HCT116 (cell line): ENCODE measurements at regions not wholly inside any gene's neighbourhood (a gene's known extent, or its start where the extent isn't known, plus 50 kb on each side); places are given as distances from the start of the nearest gene placed in this dataset.

Experiments
- ATAC-seq: fragments of 200-7000 bp; cut with Tn5 transposase; 2 replicates; pipeline ENCODE4 v1.9.1; 2020; ENCODE audit warnings: mild to moderate bottlenecking, moderate library complexity
- BruUV-seq: library from RNA; stranded (reverse); fragments of 400-500 nt; replicated peaks from 2 replicates; lab custom pipeline; 2021; lab: Mats Ljungman, UMichigan
- CTCF ChIA-PET: fragments of 300-600 bp; sonication (Branson Sonifier 250); formaldehyde crosslinking; loops from one replicate; lab custom pipeline; 2021; ENCODE audit warnings: antibody characterized with exemption; lab: Charles Lee
- POLR2A ChIA-PET: fragments of 300-600, 350-600 bp; sonication (Branson Sonifier 250); formaldehyde crosslinking; loops from one replicate; lab custom pipeline; 2021; ENCODE audit warnings: antibody characterized with exemption; lab: Charles Lee
- RAD21 ChIA-PET, 2 experiments: fragments of 300-600 bp; sonication (Branson Sonifier 250); formaldehyde crosslinking; loops; one replicate each; lab custom pipeline; 2023; ENCODE audit warnings: low total read pairs in 2 of 2; ENCODE audit not compliant: uncharacterized antibody in 2 of 2, unreplicated experiment in 2 of 2, low non-redundant PET in 1 of 2; lab: Charles Lee
- DNase-seq: peaks from one replicate; pipeline ENCODE4 v3.0.0-alpha.2; 2010; ENCODE audit warnings: low read depth, low spot score
- H2AFZ ChIP-seq: fragments of 200-600 bp; shearing (Covaris generic), sonication (generic); 2 replicates; pipeline ENCODE4 v1.6.1; 2017; ENCODE audit warnings: low read depth, mixed run types, mixed read lengths, antibody characterized with exemption, low read length; ENCODE audit not compliant: poor library complexity, severe bottlenecking
- H3K27ac ChIP-seq: 2 replicates; pipeline ENCODE4 v1.5.1; 2012; ENCODE audit warnings: low read depth, low read length
- H3K27me3 ChIP-seq: fragments of 200-600 bp; sonication (generic); 2 replicates; pipeline ENCODE4 v1.6.1; 2016; ENCODE audit warnings: mixed run types, low read length, mixed read lengths; ENCODE audit not compliant: insufficient read depth
- H3K36me3 ChIP-seq, 2 experiments: fragments of 200-500 bp in 1 of 2; fragments of 200-600 bp in 1 of 2; sonication (Bioruptor generic) in 1 of 2; sonication (generic) in 1 of 2; 2 replicates each; pipeline versions ENCODE4 v1.5.1 to v1.6.1; 2014 to 2016; ENCODE audit warnings: low read length in 2 of 2, inconsistent platforms in 1 of 2, mixed read lengths in 1 of 2, mixed run types in 1 of 2; ENCODE audit not compliant: insufficient read depth in 2 of 2, control insufficient read depth in 1 of 2
- H3K4me1 ChIP-seq, 2 experiments: fragments of 200-600 bp in 1 of 2; sonication (generic) in 1 of 2; 2 replicates each; pipeline versions ENCODE4 v1.5.1 to v1.6.1; 2012 to 2017; ENCODE audit warnings: low read length in 2 of 2, inconsistent platforms in 1 of 2, mild to moderate bottlenecking in 1 of 2, mixed read lengths in 1 of 2, mixed run types in 1 of 2, moderate library complexity in 1 of 2; ENCODE audit not compliant: insufficient read depth in 2 of 2, control insufficient read depth in 1 of 2
- H3K4me2 ChIP-seq: fragments of 200-600 bp; sonication (generic); 2 replicates; pipeline ENCODE4 v1.6.1; 2017; ENCODE audit warnings: mixed run types, low read length, mixed read lengths
- H3K4me3 ChIP-seq, 2 experiments: fragments of 200-600 bp in 1 of 2; sonication (generic) in 1 of 2; replicated peaks in 1 of 2; 2 replicates each; pipeline ENCODE4 v1.5.1; 2011 to 2016; ENCODE audit warnings: low read length in 2 of 2, control low read depth in 1 of 2, low read depth in 1 of 2, mild to moderate bottlenecking in 1 of 2, mixed read lengths in 1 of 2, mixed run types in 1 of 2
- H3K79me2 ChIP-seq: fragments of 200-600 bp; sonication (generic); 2 replicates; pipeline ENCODE4 v1.6.1; 2017; ENCODE audit warnings: mild to moderate bottlenecking, mixed run types, low read length, moderate library complexity, mixed read lengths; ENCODE audit not compliant: insufficient read depth
- H3K9ac ChIP-seq: fragments of 200-600 bp; sonication (generic); 2 replicates; pipeline ENCODE4 v1.6.1; 2016; ENCODE audit warnings: low read length, mixed read lengths
- H3K9me2 ChIP-seq: fragments of 200-600 bp; sonication (generic), shearing (Covaris generic); 2 replicates; pipeline ENCODE4 v1.6.1; 2017; ENCODE audit warnings: mixed run types, mild to moderate bottlenecking, moderate library complexity; ENCODE audit not compliant: insufficient read depth
- H3K9me3 ChIP-seq, 2 experiments: fragments of 200-500 bp in 1 of 2; fragments of 200-600 bp in 1 of 2; sonication (Bioruptor generic) in 1 of 2; sonication (generic) in 1 of 2; 2 replicates each; pipeline ENCODE4 v1.6.1; 2014 to 2017; ENCODE audit warnings: low read length in 2 of 2, mixed read lengths in 2 of 2, inconsistent platforms in 1 of 2, low read depth in 1 of 2, mild to moderate bottlenecking in 1 of 2, mixed run types in 1 of 2, moderate library complexity in 1 of 2; ENCODE audit not compliant: control insufficient read depth in 1 of 2, insufficient read depth in 1 of 2
- H4K20me1 ChIP-seq: fragments of 200-600 bp; sonication (generic), shearing (Covaris generic); 2 replicates; pipeline ENCODE4 v1.6.1; 2017; ENCODE audit warnings: mixed run types, mild to moderate bottlenecking, moderate library complexity; ENCODE audit not compliant: insufficient read depth
- ATF3 ChIP-seq: IDR thresholded peaks from 2 replicates; pipeline ENCODE4 v1.6.1; 2012
- CBX3 ChIP-seq: IDR thresholded peaks from 2 replicates; pipeline ENCODE4 v1.6.1; 2012; ENCODE audit warnings: low read depth
- EGR1 ChIP-seq: IDR thresholded peaks from 2 replicates; pipeline ENCODE4 v1.6.1; 2012; ENCODE audit warnings: low read depth
- EZH2 ChIP-seq: fragments of 200-600 bp; sonication (generic); IDR thresholded peaks from 2 replicates; pipeline ENCODE4 v1.6.1; 2017; ENCODE audit warnings: antibody characterized with exemption, mixed run types
- POLR2AphosphoS5 ChIP-seq: IDR thresholded peaks from 2 replicates; pipeline ENCODE4 v1.6.1; 2011; ENCODE audit warnings: mild to moderate bottlenecking, low read depth, low read length, moderate library complexity
- SIN3A ChIP-seq: IDR thresholded peaks from 2 replicates; pipeline ENCODE4 v1.6.1; 2012; ENCODE audit warnings: low read depth
- TCF7L2 ChIP-seq: IDR thresholded peaks from 2 replicates; pipeline ENCODE4 v1.7.0; 2011; ENCODE audit warnings: borderline replicate concordance, inconsistent platforms; ENCODE audit not compliant: insufficient read depth, insufficient read length; ENCODE audit errors: extremely low read depth
- YY1 ChIP-seq: IDR thresholded peaks from 2 replicates; pipeline ENCODE4 v1.6.1; 2011; ENCODE audit warnings: low read length, low read depth, moderate library complexity, mild to moderate bottlenecking; ENCODE audit not compliant: insufficient replicate concordance; ENCODE audit errors: extremely low read depth
- ZNF274 ChIP-seq: fragments of 200-500 bp; sonication (Bioruptor generic); IDR thresholded peaks from 2 replicates; pipeline ENCODE4 v1.6.1; 2014; ENCODE audit warnings: mild to moderate bottlenecking, low read depth, low read length, inconsistent platforms
- intact Hi-C: fragments of 100-400 bp; cut with micrococcal nuclease; formaldehyde crosslinking; loops from 2 replicates; pipeline ENCODE4 v1.10.0; 2022
- TF ChIP-seq, protein P1 (sequence below): IDR thresholded peaks from 2 replicates; pipeline ENCODE4 v1.6.1; 2011; ENCODE audit warnings: mild to moderate bottlenecking, low read length, moderate library complexity; ENCODE audit not compliant: insufficient replicate concordance; ENCODE audit errors: extremely low read depth
- TF ChIP-seq, protein P2 (sequence below), 3 experiments: fragments of 200-600 bp in 1 of 3; sonication (generic) in 1 of 3; IDR thresholded peaks in 2 of 3; conservative IDR thresholded peaks in 1 of 3; 2 replicates each; pipeline ENCODE4 v1.5.1; 2012 to 2017; ENCODE audit warnings: low read depth in 2 of 3, low read length in 2 of 3, antibody characterized with exemption in 1 of 3, borderline replicate concordance in 1 of 3, control low read depth in 1 of 3, mild to moderate bottlenecking in 1 of 3, mixed read lengths in 1 of 3, mixed run types in 1 of 3, moderate library complexity in 1 of 3; ENCODE audit not compliant: insufficient read depth in 1 of 3

DNA sequence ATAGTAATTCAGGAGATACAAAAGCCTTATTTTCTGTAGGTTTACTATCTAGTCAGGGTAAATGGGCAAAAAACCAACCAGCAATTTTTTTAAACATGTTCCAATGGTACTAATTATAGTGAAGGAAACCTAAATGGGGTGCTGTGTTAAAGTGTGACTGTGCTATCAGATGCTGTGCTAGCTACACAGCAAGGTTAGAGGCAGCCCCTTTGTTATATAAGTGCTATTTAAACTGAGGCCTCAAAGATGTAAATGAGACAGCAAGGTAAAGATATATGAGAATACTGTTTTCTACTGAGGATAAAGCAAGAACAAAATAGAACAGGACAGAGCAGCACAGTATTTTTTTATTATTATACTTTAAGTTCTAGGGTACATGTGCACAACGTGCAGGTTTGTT lies 305.4 kb upstream of the RGS18 start:
- Histone ChIP-seq H3K9me3 (no peaks in the 10 kb centered on the region), H3K9ac (no peak overlapping the region), H4K20me1 (no peaks in the 10 kb centered on the region), H3K4me2 (no peak overlapping the region), H3K4me3 (no peak overlapping the region), H3K4me1 (0 out of 4 replicates have a peak, but pooled peaks cover 0 to 4% of the 10 kb centered on the region in 2 experiments), H3K79me2 (no peaks in the 10 kb centered on the region), H2AFZ (no peak overlapping the region), H3K9me2 (no peaks in the 10 kb centered on the region), H3K27ac (no peak overlapping the region)
- RAD21 ChIA-PET: no interaction called here
- no TSS peak for BruUV-seq
- no peak for DNase-seq
- CTCF ChIA-PET: no interaction called here
- POLR2A ChIA-PET: no interaction called here
- ATAC-seq: no peak
- intact Hi-C loops: no loop called here
- TF ChIP-seq ATF3: no peak
- no peak for TF ChIP-seq EZH2
- TF ChIP-seq, protein P1, sequence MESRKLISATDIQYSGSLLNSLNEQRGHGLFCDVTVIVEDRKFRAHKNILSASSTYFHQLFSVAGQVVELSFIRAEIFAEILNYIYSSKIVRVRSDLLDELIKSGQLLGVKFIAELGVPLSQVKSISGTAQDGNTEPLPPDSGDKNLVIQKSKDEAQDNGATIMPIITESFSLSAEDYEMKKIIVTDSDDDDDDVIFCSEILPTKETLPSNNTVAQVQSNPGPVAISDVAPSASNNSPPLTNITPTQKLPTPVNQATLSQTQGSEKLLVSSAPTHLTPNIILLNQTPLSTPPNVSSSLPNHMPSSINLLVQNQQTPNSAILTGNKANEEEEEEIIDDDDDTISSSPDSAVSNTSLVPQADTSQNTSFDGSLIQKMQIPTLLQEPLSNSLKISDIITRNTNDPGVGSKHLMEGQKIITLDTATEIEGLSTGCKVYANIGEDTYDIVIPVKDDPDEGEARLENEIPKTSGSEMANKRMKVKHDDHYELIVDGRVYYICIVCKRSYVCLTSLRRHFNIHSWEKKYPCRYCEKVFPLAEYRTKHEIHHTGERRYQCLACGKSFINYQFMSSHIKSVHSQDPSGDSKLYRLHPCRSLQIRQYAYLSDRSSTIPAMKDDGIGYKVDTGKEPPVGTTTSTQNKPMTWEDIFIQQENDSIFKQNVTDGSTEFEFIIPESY: no peak
- no peak for TF ChIP-seq ZNF274
- no peak for TF ChIP-seq TCF7L2
- no peak for TF ChIP-seq YY1
- TF ChIP-seq CBX3: no peak
- TF ChIP-seq, protein P2, sequence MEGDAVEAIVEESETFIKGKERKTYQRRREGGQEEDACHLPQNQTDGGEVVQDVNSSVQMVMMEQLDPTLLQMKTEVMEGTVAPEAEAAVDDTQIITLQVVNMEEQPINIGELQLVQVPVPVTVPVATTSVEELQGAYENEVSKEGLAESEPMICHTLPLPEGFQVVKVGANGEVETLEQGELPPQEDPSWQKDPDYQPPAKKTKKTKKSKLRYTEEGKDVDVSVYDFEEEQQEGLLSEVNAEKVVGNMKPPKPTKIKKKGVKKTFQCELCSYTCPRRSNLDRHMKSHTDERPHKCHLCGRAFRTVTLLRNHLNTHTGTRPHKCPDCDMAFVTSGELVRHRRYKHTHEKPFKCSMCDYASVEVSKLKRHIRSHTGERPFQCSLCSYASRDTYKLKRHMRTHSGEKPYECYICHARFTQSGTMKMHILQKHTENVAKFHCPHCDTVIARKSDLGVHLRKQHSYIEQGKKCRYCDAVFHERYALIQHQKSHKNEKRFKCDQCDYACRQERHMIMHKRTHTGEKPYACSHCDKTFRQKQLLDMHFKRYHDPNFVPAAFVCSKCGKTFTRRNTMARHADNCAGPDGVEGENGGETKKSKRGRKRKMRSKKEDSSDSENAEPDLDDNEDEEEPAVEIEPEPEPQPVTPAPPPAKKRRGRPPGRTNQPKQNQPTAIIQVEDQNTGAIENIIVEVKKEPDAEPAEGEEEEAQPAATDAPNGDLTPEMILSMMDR (IDR thresholded peaks at IDR 0.05 in 2 of 3, conservative IDR thresholded peaks at IDR 0.05 in 1 of 3; ENCODE audit: borderline replicate concordance in 1 of 3, insufficient read depth in 1 of 3, low read depth in 2 of 3, low read length in 2 of 3): no peak
- no peak for TF ChIP-seq EGR1
- no peak for TF ChIP-seq SIN3A
- no peak for TF ChIP-seq POLR2AphosphoS5
- TF ChIP-seq, all 23 proteins: peak for 0
- H3K36me3 ChIP-seq: no peaks in the 10 kb centered on the region
- no peaks in the 10 kb centered on the region for H3K27me3 ChIP-seq
